HAP-1 (cell line): ENCODE measurements at regions not wholly inside any gene's neighbourhood (a gene's known extent, or its start where the extent isn't known, plus 50 kb on each side); places are given as distances from the start of the nearest gene placed in this dataset.
"Not testable (repeated sequence)": the region's sequence is repeated elsewhere in the genome, so short reads cannot be mapped to it uniquely, and the experiment has no call there.

ENCODE experiments used
- DNase-seq, 2 experiments: peaks; one replicate each; pipeline ENCODE4 v3.0.0-alpha.2; 2016 to 2020; ENCODE audit warnings: low spot score in 2 of 2
- H3K27me3 ChIP-seq: fragments of 250-450 bp; sonication (Bioruptor Pico); 2 replicates; pipeline ENCODE4 v1.5.1; 2020; ENCODE audit warnings: low read depth, mild to moderate bottlenecking, moderate library complexity
- H3K36me3 ChIP-seq: fragments of 250-450 bp; sonication (Bioruptor Pico); replicated peaks from 2 replicates; pipeline ENCODE4 v1.5.1; 2020; ENCODE audit warnings: mild to moderate bottlenecking
- H3K4me1 ChIP-seq: fragments of 250-450 bp; sonication (Bioruptor Pico); 2 replicates; pipeline ENCODE4 v1.5.1; 2020; ENCODE audit warnings: mild to moderate bottlenecking
- H3K4me3 ChIP-seq: fragments of 250-450 bp; sonication (Bioruptor Pico); 2 replicates; pipeline ENCODE4 v1.5.1; 2020; ENCODE audit warnings: mild to moderate bottlenecking, moderate library complexity
- H3K9me3 ChIP-seq: fragments of 250-450 bp; sonication (Bioruptor Pico); 2 replicates; pipeline ENCODE4 v1.5.1; 2020; ENCODE audit warnings: mild to moderate bottlenecking, moderate library complexity
- in situ Hi-C: fragments of 300-500 bp; cut with MboI; formaldehyde crosslinking; loops from 3 replicates; pipeline ENCODE4 v1.14.3; 2020; ENCODE audit warnings: low sequenced_read_pairs, inconsistent platforms, mixed read lengths

DNA sequence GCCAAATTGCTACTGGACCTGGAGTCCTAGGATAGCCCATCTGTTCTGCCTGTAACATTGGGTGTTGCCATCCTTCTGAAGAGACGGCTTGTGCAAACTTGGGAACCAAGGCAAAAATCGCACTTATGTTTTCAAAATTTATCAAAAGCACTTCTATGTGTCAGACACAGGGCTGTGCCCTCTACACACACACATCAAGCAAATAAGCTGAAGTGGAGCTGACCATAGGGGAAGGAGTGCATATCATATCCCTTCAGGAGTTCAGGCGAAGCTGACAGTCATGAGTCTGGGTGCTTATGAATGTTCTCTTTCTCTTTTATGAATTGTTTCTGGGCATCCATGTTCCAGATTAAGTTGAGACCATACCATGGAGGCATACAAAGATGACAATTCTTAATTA, 247.9 kb downstream of the CYRIA start:
- in situ Hi-C loops: no loop called here

DNA sequence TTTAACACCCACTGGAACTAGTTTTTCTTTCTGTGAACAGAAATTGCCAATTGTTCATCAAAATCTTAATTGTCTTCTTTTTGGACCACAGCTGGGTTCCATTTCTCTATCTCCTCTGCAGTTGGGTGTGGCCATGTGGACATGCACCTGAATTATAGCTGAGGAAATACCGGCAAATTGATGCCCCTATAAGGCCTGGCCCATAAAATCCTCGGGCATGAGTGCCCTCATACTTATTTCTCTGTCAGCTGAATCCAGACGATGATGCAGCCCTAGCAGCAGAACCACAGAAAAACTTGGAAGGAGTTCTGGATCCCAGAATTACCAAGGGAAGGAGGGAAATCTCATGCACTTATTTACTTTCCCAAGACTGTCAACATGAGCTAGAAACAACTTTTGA, 249.0 kb downstream of the CYRIA start:
- Histone ChIP-seq H3K36me3 (no peaks in the 10 kb centered on the region), H3K27me3 (no peaks in the 10 kb centered on the region), H3K4me1 (no peaks in the 10 kb centered on the region), H3K4me3 (no peak overlapping the region), H3K9me3 (no peaks in the 10 kb centered on the region; the same call in 1 of the 2 replicates)
- DNase-seq: no peak
- in situ Hi-C loops: no loop called here

More for the DNA sequence above, 247.9 kb downstream of the CYRIA start:
- Histone ChIP-seq H3K4me3 (no peak overlapping the region), H3K9me3 (no peaks in the 10 kb centered on the region; the same call in 1 of the 2 replicates), H3K4me1 (no peaks in the 10 kb centered on the region), H3K27me3 (no peaks in the 10 kb centered on the region), H3K36me3 (no peaks in the 10 kb centered on the region)
- no peak for DNase-seq

DNA sequence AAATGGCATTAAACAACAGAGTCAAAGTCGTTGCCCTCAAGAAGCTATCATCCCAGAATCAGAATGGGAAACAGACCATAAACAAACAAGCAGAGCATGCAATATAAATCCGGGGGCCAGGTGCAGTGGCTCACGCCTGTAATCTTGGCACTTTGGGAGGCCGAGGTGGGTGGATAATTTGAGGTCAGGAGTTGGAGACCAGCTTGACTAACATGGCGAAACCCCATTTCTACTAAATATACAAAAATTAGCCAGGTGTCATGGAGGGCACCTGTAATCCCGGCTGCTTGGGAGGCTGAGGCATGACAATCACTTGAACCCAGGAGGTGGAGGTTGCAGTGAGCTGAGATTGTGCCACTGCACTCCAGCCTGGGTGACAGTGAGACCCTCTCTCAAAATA, 249.8 kb downstream of the CYRIA start:
- H3K9me3 ChIP-seq, DNase-seq, H3K27me3 ChIP-seq, H3K36me3 ChIP-seq, H3K4me3 ChIP-seq, in situ Hi-C loops, H3K4me1 ChIP-seq: not testable (repeated sequence)

DNA sequence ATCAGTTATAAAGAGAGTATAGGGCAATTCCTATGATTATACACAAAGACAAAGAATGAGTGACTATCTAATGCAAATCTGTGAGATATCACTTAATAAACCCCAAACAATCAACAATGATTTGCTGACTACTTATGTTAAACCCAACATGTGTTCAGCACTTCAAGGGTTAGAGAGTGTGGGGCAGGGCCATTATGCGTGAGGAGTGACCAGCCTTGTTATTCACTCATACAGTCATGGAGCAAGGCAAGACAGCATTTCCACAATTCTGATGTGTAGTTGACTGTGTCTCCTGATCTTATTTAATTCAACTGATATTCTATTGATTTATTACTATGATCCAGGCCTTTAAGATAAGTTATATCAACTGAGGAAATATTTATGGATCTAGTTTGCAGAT, 251.7 kb downstream of the CYRIA start:
- Histone ChIP-seq H3K4me3 (no peak overlapping the region), H3K36me3 (no peaks in the 10 kb centered on the region), H3K4me1 (no peaks in the 10 kb centered on the region), H3K27me3 (no peaks in the 10 kb centered on the region), H3K9me3 (no peaks in the 10 kb centered on the region; the same call in 1 of the 2 replicates)
- no peak for DNase-seq
- in situ Hi-C loops: no loop called here

DNA sequence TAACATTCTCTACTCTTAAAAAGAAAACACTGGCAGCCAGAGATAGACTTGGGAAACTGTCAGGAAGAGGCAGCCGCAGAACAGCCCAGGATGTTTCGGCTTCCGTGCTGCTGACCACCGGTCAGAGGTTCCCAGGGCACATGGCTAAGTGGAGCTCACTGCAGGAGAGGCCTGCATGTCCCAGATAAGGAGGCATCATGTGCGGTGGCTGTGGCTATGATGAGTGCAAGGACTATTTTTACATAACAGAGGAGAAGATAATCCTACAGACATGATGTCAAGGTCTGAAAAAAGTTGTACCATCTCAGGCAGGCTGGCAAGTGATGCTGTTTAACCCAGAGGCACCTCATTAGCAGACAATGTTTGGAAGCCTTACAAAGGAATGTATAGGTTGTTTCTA, 252.3 kb downstream of the CYRIA start:
- no peak for DNase-seq
- H3K4me3 ChIP-seq: no peak overlapping the region
- no peaks in the 10 kb centered on the region for H3K4me1 ChIP-seq
- H3K9me3 ChIP-seq: no peaks in the 10 kb centered on the region; the same call in 1 of the 2 replicates
- no peaks in the 10 kb centered on the region for H3K36me3 ChIP-seq
- H3K27me3 ChIP-seq: no peaks in the 10 kb centered on the region
- in situ Hi-C loops: no loop called here

DNA sequence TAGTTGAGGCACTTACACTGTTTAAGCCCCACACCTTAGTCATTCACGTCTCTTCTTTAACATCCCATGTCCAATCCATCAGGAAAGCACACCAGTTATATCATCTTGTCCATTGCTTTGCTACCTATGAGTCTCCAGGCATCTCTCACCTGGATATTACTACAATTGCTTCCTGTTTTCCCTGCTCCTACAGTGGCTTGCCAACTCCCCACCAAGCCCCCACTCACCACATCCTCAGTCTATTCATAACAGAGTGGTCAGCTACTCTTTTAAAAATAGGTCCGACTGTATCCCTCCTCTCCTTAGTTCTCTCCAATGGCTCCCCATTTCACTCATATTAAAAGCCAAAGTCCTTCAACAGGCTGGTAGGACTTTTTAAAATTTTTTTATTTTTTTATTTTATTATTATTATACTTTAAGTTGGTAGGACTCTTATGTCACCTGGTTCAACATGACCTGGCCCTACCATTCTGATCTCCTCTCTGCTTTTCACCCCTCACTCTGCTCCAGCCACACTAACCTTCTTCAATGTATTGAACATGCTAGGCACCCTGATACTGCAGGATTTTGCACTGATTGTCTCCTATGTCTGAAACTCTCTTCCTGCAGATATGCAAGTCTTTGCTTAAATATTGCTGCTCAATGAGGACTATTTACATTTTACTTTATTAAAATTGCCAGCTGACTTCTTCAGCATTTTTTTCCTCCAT, 253.2 kb downstream of the CYRIA start:
- no peak for DNase-seq
- Histone ChIP-seq H3K4me3 (no peak overlapping the region), H3K36me3 (no peaks in the 10 kb centered on the region), H3K9me3 (no peaks in the 10 kb centered on the region; the same call in 1 of the 2 replicates), H3K4me1 (no peaks in the 10 kb centered on the region), H3K27me3 (no peaks in the 10 kb centered on the region)
- in situ Hi-C loops: no loop called here

DNA sequence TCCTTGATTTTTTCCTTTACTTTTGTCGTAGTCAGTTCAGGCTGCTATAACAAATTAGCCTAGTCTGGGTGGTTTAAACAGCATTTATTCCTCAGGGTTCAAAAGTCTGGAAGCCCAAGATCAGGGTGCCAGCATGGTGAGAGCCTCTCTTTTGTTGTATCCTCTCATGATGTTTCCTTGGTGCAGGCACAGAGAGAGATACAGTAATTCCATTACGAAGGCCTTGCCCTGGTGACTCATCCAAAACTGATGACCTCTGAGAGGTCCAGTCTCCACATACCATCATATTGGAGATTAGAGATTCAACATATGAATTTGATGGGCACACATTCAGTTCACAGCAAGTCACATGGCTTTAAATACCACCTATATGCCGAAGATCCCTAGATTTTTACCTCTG, 253.8 kb downstream of the CYRIA start:
- no peak overlapping the region for H3K4me3 ChIP-seq
- in situ Hi-C loops: no loop called here
- H3K9me3 ChIP-seq: no peaks in the 10 kb centered on the region; the same call in 1 of the 2 replicates

DNA sequence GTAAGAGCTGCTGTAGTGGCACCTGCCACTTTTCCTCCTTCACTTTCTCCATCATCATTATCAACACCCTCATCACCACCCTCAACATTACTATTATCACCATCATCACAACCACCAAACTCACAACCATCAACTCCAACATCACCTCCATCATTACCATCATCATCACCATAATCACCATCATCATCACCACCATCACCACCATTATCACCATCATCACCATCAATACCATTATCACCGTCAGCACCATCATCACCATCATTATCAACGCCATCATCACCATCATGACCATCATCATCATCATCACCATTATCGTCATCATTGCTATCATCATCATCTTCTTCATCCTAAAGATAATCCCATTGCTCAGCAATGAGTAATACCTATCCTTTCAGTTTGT, 255.8 kb downstream of the CYRIA start:
- Histone ChIP-seq H3K4me1 (no peaks in the 10 kb centered on the region), H3K36me3 (no peaks in the 10 kb centered on the region), H3K9me3 (no peaks in the 10 kb centered on the region; the same call in 1 of the 2 replicates), H3K4me3 (no peak overlapping the region), H3K27me3 (no peaks in the 10 kb centered on the region)
- in situ Hi-C loops: no loop called here
- no peak for DNase-seq

More for the DNA sequence above, 253.8 kb downstream of the CYRIA start:
- H3K4me1 ChIP-seq: no peaks in the 10 kb centered on the region
- H3K36me3 ChIP-seq: no peaks in the 10 kb centered on the region
- DNase-seq: no peak
- no peaks in the 10 kb centered on the region for H3K27me3 ChIP-seq

DNA sequence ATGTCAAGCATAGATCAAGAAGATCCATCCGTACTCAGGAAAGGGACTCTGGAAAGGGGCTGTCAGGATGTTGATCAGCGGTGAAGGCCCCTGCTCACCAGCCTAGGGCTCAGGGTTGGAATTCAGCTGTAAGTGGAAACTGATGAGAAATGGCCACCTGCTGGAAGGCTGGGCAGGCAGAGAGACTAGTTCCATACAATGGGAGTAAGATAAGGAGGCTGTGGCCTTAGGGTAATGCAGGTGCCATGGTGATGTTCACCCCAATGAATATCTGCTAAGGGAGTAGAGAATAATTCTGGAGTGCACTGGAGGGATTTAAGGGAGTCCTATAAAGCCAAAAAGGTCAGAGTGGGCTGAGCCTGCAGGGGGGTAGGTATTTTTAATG, 256.6 kb downstream of the CYRIA start:
- no peaks in the 10 kb centered on the region for H3K36me3 ChIP-seq
- DNase-seq: no peak
- no peaks in the 10 kb centered on the region for H3K9me3 ChIP-seq
- in situ Hi-C loops: no loop called here
- H3K4me3 ChIP-seq: no peak overlapping the region
- no peaks in the 10 kb centered on the region for H3K27me3 ChIP-seq
- no peaks in the 10 kb centered on the region for H3K4me1 ChIP-seq

DNA sequence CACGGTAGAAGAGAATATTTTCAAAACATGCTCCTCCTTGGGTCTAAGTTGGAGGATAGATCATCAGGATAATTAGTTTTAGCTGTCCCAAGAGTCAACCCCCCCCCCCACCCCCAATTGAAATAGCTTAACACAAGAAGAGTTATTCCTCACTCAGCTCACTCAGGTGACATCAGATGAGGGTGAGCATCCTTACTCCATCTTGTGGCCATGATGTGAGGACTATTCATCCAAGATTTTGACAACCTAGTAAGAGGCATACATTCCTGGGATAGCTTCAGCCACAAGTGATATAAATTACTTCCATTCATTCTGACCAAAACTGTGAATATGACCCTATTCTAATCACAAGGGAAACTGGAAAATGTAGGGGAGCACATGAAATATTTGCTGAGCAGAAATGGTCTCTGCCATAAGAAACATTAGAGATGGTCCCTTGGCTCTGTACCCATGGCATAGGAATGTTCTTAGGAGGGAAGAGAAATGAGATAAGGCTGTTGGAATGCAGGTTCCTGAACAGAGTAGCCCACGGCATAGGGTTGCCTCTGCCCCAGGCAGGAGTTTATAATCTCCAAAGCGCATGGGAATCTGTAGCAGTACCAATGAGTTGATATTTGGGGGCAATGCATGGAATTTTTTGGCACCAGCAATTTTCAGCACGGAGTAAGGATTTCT, 257.2 kb downstream of the CYRIA start:
- H3K4me1 ChIP-seq: no peaks in the 10 kb centered on the region
- no peaks in the 10 kb centered on the region for H3K27me3 ChIP-seq
- no peak overlapping the region for H3K4me3 ChIP-seq
- in situ Hi-C loops: no loop called here
- no peaks in the 10 kb centered on the region for H3K9me3 ChIP-seq
- no peaks in the 10 kb centered on the region for H3K36me3 ChIP-seq
- no peak for DNase-seq

DNA sequence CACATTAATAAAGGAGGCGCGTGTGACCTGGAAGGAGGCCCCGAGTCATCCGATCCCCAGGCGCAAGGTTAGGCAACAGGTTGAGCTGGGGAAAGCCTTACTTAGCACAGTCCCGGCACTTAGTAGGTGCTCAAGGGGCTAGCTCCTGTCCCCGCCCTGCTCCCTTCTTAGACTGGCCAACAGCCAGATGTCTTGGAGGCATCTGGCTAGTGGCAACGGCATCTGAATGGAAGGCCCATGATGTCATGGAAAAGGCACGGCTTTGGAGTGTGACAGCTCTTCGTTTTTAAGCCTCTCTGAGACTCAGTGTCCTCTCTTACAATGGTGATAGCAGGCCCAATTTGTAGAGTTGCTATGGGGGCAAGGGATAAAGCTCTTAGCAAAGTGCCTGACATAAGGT, 258.3 kb downstream of the CYRIA start:
- no peaks in the 10 kb centered on the region for H3K4me1 ChIP-seq
- no peaks in the 10 kb centered on the region for H3K36me3 ChIP-seq
- DNase-seq: no peak
- no peaks in the 10 kb centered on the region for H3K27me3 ChIP-seq
- no peak overlapping the region for H3K4me3 ChIP-seq
- H3K9me3 ChIP-seq: no peaks in the 10 kb centered on the region
- in situ Hi-C loops: no loop called here

DNA sequence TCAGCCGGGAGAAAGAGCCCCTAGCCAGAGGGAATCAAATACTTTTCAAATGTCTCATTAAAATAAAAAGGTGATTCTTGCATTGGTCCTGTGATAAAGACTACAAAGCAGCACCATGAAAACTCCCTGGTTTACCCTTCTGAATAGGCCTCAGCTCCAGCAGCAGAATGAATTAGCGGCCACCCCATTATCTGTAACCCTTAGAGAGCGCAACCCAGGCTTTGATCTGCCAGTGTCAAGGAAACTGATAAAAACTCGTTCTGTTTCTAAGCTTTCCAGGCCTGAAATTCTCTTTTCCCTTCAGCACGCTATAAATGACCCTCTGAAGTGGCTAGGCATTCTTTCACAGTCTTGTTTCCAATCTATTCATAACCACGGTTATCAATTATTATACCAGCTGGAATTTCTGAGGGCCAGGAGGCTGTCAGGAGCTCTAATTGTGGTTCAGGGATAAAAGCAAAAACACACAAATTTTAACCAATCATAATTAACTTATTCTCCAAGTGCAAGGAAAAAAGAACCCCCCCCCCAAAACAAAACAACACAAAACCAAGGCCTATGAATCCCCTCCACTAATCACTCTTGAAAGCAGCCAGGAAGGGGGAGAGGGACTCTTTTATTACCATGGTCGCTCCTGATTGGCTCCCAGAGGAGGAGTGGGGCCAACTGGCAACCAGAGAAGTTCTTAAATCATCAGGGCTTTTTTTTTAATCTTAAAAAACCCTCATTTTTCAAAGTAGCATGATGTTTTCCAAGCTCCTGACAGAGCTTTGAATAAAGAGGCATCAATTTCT, 258.9 kb downstream of the CYRIA start:
- Histone ChIP-seq H3K27me3 (no peaks in the 10 kb centered on the region), H3K4me1 (no peaks in the 10 kb centered on the region), H3K9me3 (no peaks in the 10 kb centered on the region), H3K4me3 (no peak overlapping the region), H3K36me3 (no peaks in the 10 kb centered on the region)
- in situ Hi-C loops: no loop called here
- DNase-seq: no peak

DNA sequence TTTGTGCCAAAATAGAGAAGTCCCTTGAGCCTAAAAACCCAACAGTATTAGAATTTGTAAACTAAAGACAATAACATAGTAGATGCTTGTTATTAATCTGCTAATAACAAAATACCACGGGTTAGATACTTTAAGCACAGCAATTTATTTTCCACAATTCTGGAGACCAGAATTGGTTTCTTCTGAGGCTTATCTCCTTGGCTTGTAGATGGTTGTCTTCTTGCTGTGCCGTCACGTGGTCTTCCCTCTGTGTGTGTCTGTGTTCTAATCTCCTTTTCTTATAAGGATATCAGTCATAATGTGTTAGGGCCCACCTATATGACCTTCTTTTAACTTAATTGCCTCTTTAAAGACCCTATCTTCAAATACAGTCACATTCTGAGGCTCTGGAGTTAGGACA, 260.1 kb downstream of the CYRIA start:
- in situ Hi-C loops: no loop called here

More for the DNA sequence above, 260.1 kb downstream of the CYRIA start:
- Histone ChIP-seq H3K4me3 (no peak overlapping the region), H3K36me3 (no peaks in the 10 kb centered on the region), H3K27me3 (no peaks in the 10 kb centered on the region), H3K9me3 (no peaks in the 10 kb centered on the region), H3K4me1 (no peaks in the 10 kb centered on the region)
- no peak for DNase-seq
